Body of pancreas (tissue), 4 donors: ENCODE measurements at regions not wholly inside any gene's neighbourhood (a gene's known extent, or its start where the extent isn't known, plus 50 kb on each side); places are given as distances from the start of the nearest gene placed in this dataset.

ENCODE experiments used
- CTCF ChIP-seq, 7 experiments: fragments of 450-650 bp in 4 of 7; fragments of 200-600 bp in 3 of 7; sonication (generic) in 3 of 7; IDR thresholded peaks; one replicate each; pipeline ENCODE4 v1.5.1; 2016 to 2019; ENCODE audit warnings: antibody characterized with exemption in 7 of 7
- POLR2A ChIP-seq, 3 donors: fragments of 450-650 bp; IDR thresholded peaks; one replicate each; pipeline ENCODE4 v1.6.1; 2016; ENCODE audit warnings: antibody characterized with exemption in 3 of 3, mild to moderate bottlenecking in 2 of 3

- TF ChIP-seq CTCF (IDR thresholded peaks at IDR 0.05) (no peak), POLR2A (IDR thresholded peaks at IDR 0.05) (no peak)
Observed at GRCh38 chr4:82149750-82150149, 224.0 kb downstream of the HNRNPD start.
